Stimulated activated CD8-positive, alpha-beta memory T cell treated with anti-CD3 and anti-CD28 coated beads, Interleukin-7, amount 100 ng/mL, for 1 hour (primary cell): ENCODE measurements at regions not wholly inside any gene's neighbourhood (a gene's known extent, or its start where the extent isn't known, plus 50 kb on each side); places are given as distances from the start of the nearest gene placed in this dataset.

Experiments used
- DNase-seq, 2 donors: peaks; one replicate each; pipeline ENCODE4 v3.0.0-alpha.2; 2020; ENCODE audit warnings: low read depth in 2 of 2

DNA sequence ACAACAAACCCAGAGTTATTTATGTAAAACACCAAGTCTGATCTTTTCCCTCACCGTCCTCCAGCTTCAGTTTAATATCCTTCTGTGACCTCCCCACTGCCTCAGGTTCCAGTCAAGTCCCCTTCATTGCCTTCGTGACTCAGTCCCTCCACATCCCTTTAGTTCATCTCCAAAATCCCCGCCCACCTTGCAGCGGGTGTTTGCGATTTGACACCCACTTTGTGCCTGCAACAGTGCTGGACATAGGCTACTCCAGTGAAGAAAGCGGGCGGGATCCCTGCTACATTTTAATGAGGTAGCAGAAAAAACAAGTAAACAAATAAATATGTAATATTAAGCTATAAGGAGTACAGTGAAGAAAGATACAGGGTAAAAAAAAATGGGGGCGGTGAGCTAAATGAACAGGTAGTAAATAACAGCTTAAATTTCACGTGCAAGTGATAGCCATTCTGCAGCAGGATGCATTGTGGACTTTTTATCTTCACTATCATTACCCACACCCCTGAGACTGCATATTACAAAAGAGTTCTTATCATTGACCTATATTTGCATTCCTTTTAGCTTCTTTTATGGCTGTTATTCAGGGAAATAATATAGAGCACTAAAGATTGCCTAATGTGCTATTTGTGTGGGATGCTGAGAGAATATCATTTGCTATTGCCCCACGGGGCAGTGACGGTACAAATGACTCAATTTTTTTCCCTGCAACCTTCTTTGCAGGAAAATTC, 222.8 kb upstream of the NUDT4 start:
- DNase-seq: no peak

DNA sequence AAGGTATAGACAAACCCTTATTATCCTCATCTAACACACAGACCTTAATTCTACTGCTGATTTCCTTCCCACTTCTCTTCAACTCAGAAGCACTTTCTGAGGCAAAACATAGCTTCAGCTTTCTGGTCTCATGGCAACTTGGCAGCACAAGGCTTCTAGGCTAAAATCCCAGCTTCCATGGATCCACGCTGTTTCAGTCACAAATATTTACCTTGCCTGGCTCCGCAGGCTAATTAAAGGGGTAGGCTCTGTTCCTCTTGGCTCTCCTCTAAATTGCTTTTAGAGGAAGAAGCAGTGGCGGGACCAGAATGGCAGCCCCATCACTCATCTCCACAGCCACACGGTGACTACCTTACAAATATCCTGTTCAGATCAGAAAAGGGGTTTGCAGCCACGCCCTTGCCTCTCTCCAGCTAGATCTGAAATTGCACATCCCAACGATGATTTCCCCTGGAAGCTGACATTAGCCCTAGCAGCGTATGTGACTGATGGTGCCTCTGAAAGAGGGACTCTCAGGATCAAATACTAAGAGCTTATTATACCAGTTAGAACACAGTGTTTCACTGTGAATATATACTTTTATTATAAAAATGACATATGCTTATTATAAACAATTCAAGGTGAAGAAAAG, 221.5 kb upstream of the NUDT4 start:
- no peak for DNase-seq

DNA sequence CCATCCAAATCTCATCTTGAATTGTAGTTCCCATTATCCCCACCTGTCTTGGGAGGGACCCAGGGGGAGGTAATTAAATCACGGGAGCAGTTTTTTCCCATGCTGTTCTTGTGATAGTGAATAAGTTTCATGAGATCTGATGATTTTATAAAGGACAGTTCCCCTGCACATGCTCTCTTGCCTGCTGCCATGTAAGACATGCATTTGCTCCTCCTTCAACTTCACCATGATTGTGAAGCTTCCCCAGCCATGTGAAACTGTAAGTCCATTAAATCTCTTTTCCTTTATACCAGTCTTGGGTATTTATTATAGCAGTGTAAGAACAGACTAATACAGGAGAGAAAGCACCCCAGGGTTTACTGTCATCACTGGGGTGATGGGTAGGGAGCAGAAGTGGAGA, 220.4 kb upstream of the NUDT4 start:
- no peak for DNase-seq

DNA sequence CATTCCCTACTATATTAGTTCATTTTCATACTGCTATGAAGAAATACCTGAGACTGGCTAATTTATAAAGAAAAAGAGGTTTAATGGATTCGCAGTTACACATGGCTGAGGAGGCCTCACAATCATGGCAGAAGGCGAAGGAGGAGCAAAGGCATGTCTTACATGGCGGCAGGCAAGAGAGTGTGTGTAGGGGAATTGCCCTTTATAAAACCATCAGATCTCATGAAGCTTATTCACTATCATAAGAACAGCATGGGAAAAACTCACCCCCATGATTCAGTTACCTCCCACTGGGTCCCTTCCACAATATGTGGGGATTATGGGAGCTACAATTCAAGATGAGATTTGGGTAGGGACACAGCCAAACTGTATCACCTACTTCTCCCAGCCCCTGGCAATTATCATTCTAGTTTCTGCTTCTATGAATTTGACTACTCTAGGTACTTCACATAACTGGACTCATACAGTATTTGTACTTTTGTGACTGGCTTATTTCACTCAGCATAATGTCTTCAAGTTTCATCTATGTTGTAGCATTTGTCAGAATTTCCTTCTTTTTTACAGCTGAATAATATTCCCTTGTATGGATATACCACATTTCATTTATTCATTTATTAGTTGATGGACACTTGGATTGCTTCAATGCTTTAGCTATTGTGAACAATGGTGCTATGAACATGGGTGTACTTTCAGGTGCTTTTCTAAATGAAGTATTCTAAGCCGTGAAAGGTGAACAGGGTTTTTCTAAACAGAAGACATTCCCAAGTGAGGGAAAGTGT, 219.5 kb upstream of the NUDT4 start:
- no peak for DNase-seq

DNA sequence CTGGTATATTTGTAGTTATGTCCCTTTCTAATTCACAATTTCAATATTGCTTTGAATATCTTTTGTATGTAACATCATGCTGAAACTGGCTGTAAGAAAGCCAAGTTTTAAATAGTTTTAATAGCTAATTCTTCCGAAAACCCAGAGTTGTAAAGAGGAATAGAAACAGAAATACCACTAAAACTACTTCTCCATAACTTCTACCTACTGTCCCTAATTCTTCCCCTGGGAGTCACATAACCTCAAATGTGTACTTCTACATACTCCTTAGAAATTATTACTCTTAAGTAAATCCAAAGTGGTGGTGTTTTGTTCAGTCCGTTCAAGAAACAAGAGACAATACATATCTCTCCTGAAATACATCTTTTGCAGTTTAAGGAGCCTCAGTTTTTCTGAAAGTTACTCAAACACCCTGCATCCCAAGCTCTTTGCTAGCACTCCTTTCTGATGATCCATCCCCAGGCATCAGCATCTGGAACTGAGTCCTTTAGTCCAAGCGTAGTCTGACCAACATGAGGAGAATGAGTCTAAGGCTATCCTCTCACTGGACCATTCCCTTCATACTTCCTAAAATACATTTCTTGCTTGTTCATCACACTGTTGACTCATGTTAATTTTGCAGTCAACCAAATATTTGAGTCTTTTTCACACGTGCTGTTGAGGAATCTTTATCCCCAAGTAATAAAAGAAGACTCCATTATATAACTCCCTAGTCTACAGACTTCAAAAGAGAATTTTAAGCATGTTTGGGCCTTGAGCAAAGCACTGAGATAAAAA, 214.3 kb upstream of the NUDT4 start:
- DNase-seq: no peak

DNA sequence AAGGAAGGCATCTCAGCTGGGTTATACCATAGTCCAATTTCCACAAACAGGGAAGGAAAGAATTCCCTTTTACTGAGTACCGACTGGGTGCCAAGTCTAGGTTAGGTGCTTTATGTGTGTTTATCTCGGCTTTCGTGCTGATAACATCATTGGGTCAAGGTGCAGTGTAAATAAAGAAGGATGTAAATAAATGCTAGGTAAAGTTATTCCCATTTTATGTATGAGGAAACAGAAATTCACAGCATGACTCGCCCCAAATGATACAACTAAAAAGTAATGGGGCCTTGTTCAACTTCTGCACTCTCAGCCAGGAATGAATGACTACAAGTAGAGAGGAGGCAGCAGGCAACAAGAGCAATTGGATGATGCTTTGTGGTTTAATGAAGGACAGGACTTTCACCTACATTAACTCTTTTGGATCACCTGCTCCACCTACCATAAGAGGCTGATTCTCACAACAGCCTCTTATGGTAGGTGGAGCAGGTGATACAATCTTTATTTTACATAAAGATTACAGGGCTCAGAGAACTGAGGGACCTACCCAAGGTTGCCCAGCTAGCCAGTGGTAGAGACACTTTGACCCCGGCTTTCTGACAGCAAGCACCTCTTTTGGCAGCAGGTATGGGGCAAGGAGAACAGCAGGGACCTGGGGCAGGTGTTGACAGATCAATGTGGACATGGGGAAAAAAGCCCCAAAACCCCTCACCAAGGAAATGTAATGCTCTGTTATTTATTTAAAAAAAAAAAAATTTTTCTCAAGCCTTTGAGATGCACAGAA, 213.4 kb upstream of the NUDT4 start:
- no peak for DNase-seq

DNA sequence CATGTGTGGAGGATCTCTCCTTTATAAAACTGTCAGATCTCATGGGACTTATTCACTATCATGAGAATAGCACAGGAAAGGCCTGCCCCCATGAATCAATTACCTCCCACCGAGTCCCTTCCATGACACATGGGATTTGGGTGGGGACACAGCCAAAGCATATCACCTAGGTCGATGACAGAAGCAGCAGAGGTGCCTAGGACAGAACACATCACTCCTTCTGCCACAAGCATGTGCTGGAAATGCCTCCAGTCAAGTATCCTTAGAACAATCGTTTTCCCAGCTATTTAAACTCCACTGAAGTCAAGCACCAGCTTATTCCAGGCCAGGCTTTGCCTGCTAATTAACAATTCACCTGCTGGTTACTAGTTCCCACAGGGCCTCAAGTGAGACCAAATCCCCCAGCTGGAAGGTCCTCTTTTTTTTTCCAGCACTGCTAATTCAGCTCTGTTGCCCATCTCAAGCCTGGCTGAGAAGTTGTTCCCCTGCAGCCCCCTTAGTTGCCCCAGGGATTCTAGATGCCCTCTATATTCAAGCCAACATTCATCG, 212.3 kb upstream of the NUDT4 start:
- no peak for DNase-seq

DNA sequence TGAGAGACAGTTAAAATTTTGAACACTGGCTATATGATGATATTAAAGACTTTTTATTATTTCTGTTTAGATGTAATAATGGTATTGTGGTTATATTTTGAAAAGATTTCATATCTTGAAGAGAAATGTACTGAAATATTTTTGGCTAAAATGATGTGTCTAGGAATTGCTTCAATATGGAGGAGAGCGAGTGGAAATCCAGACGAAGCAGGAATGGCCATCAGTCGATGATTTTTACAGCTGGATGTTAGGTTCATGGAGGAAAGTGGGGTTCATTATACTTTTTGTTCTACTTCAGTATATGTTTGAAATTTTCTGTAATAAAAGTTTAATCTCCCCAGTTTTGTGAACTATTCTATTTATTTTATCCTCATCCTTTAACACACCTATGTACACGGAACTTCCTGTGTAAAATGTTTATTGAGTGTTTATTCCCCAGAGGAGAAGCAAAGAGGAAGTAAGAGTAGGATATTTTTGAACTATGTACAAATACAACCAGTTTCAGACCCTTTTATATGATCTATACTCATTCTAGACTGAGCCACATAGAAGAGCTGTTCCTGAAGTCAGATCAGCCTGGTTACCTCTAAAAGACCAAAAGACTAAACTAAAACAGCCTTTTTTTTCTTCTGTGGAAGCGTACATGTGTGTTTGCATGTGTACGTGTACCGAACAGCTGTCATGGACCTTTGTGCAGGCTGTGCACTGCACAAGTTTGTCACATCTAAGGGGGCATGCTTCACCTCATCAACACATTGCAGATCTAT, 211.0 kb upstream of the NUDT4 start:
- DNase-seq: no peak

DNA sequence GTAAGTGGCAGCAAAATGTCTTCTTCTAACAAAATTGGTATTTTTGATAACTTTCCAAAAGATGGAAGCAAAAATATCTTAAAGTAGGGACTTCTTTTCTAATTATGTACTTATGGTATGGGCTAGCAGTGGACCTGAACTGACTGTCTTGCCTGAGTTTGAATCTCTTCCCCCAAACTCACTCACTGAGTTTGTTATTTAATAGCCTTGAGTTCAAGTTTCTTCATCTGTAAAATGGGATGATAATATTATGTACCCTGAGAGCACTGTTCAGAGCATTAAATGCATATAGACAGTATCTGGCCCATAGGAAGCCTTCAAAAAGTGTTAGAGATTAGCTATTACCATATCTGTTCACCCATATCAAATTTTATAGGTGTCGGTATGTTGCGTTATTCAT, 210.4 kb upstream of the NUDT4 start:
- DNase-seq: no peak

DNA sequence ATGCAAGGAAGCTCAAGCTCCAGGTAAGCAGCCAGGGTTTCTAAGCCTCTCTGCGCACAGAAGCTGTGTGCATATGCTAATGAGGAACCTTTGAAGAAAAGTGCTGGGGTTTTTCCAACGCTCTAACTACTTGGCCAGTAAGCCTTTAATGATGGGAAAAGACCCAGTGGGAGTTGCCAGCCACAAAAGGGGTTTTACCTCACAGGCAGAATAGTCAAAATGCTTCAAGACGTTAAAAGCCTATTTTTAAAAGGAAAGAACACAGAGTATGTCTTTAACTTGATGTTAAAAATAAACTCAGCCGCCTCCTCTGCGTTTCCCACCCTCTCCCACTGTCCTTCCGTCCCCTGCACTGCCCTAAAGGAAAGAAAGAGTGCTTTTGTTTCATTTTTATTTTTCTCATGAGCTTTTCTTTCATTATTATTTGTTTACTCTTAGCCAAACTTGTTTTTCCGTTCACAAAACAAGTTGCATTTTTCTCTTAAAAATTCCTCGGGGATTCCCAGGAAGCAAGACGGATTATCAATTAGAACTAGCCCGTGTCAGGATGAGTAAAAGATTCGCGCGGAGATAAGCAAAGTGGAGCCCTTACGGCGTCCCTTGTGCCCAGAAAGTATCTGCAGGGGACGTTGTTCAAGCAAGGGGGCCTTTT, 209.8 kb upstream of the NUDT4 start:
- no peak for DNase-seq

DNA sequence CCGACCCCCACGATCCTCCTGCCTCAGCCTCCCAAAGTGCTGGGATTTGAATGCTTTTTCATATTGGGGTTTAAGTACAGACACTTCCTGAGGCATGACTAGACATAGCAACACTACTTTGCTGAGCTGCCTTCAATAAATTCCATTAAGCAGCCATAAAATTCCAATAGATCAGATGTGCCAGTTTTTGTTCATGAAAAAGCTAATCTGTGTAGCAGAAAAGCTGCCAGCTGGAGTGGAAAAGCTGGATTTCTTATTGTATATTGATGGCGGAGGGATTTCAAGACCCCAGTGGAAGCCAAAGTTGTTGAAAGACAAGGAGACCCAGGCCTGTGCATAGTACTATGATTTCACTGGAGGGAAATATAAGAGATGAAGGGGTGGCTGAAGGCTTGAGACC, 209.0 kb upstream of the NUDT4 start:
- DNase-seq: no peak

DNA sequence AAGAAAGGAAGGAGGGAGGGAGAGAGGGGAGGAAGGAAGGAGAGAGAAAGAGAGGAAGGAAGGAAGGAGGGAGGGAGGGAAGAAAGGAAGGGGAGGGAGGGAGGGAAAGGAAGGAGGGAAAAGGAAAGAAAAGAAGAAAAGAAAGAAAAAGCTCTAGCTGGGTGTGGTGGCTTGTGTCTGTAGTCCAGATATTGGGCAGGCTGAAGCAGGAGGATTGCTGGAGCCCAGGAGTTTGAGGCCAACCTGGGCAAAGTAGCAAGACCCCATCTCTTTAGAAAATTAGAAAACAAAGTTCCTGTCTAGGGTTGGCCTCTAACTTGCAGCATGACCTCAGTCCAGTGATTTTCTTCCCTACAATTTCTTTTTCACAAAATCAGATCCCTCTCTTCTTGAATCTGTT, 208.2 kb upstream of the NUDT4 start:
- no peak for DNase-seq

DNA sequence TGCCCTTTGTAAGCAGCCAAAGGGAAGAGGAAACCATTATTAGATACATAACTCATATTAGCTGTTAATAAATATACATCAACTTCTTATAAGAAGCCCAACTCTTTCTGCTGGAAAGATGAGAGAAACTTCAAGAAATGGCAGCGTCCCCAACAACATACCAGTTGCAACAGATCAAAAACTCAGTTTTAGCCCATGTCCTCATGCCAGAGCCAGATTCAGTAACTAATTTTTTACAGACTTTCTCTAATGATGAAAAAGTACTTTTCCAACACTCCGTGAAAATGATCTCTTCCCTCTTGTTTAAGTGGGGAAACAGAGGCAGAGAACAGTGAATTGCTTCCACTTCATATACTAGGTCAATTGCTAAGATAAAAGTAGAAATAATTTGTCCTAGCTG, 206.8 kb upstream of the NUDT4 start:
- no peak for DNase-seq

DNA sequence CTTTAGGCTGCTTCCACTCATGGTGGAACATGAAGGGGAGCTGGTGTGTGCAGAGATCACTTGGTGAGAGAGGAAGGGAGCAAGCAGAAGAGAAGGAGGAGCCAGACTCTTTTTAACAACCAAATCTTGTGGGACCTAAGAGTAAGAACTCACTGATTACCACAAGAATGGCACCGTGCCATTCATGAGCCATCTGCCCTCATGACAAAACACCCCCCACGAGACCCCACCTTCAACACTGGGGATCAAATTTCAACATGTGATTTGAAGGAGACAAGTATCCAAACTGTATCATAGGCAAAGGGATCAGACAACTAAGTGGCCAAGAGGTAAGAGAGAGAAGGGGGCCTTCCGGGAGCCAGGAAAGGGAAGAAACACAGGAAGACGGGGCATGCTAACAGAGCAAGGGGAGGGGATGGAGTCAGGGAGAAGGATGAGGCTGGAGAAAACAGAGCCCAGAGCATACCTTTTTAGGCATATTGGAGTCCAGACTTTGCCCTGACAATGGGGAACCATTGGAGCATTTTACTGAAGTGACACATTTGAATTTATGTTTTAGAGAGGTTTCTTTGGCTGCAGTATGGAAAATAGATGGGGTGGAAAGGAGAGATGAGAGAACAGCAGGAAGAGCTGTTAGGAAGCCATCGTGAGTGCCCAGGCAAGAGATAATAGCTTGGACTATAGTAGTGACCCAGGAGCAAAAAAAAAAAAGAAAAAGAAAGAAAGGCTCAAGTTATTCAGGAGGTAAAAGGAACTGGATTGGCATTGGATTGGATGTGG, 204.4 kb upstream of the NUDT4 start:
- DNase-seq: no peak

DNA sequence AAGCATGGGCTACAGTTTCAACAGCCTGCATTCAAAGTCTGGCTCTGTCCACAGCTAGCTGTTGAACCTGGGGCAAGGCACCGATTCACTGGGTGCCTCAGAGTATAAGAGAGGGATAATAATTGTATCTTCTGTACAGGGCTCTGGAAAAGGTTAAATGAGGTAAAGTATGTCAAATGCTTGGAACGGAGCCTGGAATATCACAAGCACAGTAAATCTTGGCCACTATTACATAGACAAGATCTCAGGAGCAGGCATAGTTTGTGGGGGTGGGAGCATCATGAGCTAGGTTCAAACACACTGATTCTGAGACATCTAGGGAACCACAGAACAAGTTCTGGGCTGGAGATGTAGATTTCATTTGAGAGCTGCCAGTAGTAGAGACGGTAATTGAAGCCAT, 203.7 kb upstream of the NUDT4 start:
- DNase-seq: no peak

DNA sequence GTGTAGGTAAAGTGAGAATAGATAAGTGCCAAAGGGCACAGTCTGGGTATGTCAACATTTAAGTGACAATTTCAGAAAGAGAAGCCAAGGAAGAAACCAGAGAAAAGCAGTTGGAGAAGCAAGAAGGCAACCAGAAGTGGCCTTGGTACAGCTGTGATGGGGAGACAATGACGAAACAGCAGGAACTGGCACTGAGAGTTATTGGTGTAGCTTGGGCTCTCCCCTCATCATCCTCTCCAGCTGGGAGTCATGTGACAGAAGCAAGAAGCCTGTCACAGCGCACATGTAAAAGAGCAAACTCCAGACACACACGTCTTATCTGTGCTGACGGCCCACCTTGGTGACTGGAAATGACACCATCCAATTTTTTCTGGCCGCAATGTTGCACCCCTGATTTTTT, 203.3 kb upstream of the NUDT4 start:
- DNase-seq: no peak

DNA sequence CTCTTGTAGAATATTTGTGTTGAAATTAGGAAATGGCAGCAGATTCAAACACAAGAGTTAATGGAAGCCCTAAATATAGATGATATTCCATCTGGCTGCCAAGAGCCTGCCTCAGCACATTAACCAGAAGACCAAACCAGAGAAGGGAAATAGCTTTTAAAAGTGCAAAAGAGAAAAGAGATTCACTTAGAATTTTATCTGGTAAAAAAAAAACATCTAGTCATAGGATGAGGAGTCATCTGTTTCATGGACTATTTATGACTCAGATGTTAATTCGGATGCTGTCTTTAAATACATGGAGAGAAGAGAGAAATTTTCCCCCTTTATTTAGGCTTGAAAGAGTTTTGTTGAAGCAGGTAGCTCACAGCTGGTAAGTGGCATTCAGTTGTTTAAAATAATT, 201.6 kb upstream of the NUDT4 start:
- DNase-seq: no peak

DNA sequence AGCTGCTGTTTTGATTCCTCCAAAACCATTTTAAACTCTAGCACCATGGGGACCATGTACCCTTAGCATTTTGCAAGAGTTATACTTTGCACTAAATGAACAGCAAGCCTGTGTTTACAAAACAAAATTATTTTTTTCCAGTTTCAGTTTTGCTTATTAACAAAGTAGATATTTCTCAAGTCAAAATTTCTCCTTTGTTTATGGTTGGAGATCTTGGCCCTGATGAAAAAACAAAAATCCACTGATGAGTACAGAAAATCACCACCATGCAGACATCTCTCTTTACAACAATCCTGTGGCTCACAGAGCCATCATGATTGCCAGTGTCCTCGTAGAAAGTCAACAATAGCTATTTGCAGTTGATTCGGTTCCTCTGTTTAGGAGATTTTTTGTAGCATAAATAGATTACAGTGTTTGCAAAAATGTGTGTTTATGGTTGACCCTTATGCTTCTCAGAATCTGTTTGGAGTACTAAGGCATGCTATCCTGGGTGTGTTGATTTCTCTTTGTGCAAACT, 201.1 kb upstream of the NUDT4 start:
- DNase-seq: no peak
